Breast epithelium (tissue), 4 donors: ENCODE measurements at regions not wholly inside any gene's neighbourhood (a gene's known extent, or its start where the extent isn't known, plus 50 kb on each side); places are given as distances from the start of the nearest gene placed in this dataset.

ENCODE experiments used
- DNase-seq, 2 donors: peaks; one replicate each; pipeline ENCODE4 v3.0.0-alpha.2; 2019; ENCODE audit warnings: low spot score in 2 of 2
- H3K27ac ChIP-seq, 2 donors: fragments of 200-600 bp; sonication (generic) in 1 of 2; one replicate each; pipeline ENCODE4 v1.5.1; 2016 to 2019; ENCODE audit warnings: mild to moderate bottlenecking in 1 of 2
- H3K27me3 ChIP-seq, 2 donors: fragments of 200-600 bp; sonication (generic) in 1 of 2; one replicate each; pipeline versions ENCODE4 v1.5.1 to v1.6.0; 2017 to 2019; ENCODE audit warnings: control low read depth in 1 of 2, mild to moderate bottlenecking in 1 of 2
- H3K36me3 ChIP-seq: fragments of 200-600 bp; one replicate; pipeline ENCODE4 v1.5.1; 2019
- H3K4me1 ChIP-seq, 2 donors: fragments of 200-600 bp; sonication (generic); one replicate each; pipeline ENCODE4 v1.5.1; 2016 to 2019; ENCODE audit warnings: control low read depth in 1 of 2
- H3K4me3 ChIP-seq, 3 donors: fragments of 200-600 bp; sonication (generic); 1 replicate in 2 of 3; 2 replicates in 1 of 3; pipeline ENCODE4 v1.5.1; 2016 to 2019; ENCODE audit warnings: mild to moderate bottlenecking in 3 of 3, moderate library complexity in 2 of 3
- H3K9me3 ChIP-seq, 2 donors: fragments of 200-600 bp; sonication (generic) in 1 of 2; one replicate each; pipeline ENCODE4 v1.5.1; 2016 to 2019; ENCODE audit warnings: control low read depth in 1 of 2
- POLR2A ChIP-seq: fragments of 450-650 bp; IDR thresholded peaks from one replicate; pipeline ENCODE4 v1.6.1; 2016; ENCODE audit warnings: antibody characterized with exemption, mild to moderate bottlenecking, moderate library complexity
- POLR2AphosphoS5 ChIP-seq, 3 donors: sonication (generic); formaldehyde crosslinking; IDR thresholded peaks; one replicate each; pipeline ENCODE4 v1.6.1; 2017; ENCODE audit warnings: antibody characterized with exemption in 3 of 3
- intact Hi-C: fragments of 100-400 bp; cut with DNase I; formaldehyde crosslinking; loops from one replicate; pipeline ENCODE4 v1.15.1; 2023; ENCODE audit warnings: low total_unique reads
- TF ChIP-seq, protein P1 (sequence below), 3 donors: fragments of 450-650 bp; IDR thresholded peaks; one replicate each; pipeline ENCODE4 v1.5.1; 2016 to 2017; ENCODE audit warnings: antibody characterized with exemption in 3 of 3, mild to moderate bottlenecking in 3 of 3, moderate library complexity in 3 of 3

DNA sequence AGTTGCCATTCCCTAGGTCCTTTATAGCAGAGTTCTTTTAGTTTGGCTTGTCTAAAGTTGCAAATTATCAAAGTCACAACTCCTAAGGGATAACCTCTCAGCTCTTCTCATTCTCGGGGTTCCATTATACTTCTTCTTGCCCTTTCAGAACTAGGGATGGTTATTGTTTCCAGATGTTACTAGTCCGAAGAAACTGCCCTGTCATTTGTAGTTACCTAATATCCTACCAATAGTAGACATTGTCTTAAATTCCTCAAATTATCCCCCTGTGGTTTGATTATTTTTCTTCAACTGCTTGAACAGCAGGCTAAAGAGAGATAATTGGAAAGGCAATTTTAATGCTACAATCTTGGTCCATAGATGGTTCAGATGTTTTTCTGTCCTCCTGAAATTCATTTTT is 709.8 kb downstream of the KCTD16 start:
- intact Hi-C loops = no loop called here
- H3K36me3 ChIP-seq = no peaks in the 10 kb centered on the region
- no peak overlapping the region for H3K4me3 ChIP-seq
- H3K9me3 ChIP-seq = no peaks in the 10 kb centered on the region
- no peaks in the 10 kb centered on the region for H3K27me3 ChIP-seq
- no peaks in the 10 kb centered on the region for H3K4me1 ChIP-seq
- TF ChIP-seq, protein P1, sequence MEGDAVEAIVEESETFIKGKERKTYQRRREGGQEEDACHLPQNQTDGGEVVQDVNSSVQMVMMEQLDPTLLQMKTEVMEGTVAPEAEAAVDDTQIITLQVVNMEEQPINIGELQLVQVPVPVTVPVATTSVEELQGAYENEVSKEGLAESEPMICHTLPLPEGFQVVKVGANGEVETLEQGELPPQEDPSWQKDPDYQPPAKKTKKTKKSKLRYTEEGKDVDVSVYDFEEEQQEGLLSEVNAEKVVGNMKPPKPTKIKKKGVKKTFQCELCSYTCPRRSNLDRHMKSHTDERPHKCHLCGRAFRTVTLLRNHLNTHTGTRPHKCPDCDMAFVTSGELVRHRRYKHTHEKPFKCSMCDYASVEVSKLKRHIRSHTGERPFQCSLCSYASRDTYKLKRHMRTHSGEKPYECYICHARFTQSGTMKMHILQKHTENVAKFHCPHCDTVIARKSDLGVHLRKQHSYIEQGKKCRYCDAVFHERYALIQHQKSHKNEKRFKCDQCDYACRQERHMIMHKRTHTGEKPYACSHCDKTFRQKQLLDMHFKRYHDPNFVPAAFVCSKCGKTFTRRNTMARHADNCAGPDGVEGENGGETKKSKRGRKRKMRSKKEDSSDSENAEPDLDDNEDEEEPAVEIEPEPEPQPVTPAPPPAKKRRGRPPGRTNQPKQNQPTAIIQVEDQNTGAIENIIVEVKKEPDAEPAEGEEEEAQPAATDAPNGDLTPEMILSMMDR (IDR thresholded peaks at IDR 0.05) = no peak
- TF ChIP-seq POLR2AphosphoS5 (IDR thresholded peaks at IDR 0.05) = no peak
- TF ChIP-seq POLR2A = no peak
- no peak for DNase-seq
- H3K27ac ChIP-seq = no peak overlapping the region

DNA sequence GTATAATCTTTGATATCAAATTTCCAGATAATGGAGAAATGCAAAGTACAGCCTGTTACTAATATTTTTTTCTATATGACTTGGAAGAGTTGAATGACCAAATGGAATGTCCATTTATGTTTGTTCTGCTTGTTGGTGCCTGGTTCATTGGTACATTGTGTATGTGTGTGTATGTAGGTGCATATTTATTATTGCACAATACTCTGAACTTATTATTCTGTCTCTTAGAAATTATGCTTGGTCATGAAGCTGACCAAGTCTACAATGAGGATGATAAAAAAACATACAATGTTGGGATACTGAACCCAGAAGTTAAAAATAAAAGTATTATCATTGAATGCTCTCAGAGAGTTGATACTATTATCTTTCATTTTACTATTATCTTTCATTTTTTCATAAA is 706.3 kb downstream of the KCTD16 start:
- DNase-seq = no peak
- no peaks in the 10 kb centered on the region for H3K4me1 ChIP-seq
- H3K9me3 ChIP-seq = no peaks in the 10 kb centered on the region
- no peaks in the 10 kb centered on the region for H3K27me3 ChIP-seq
- no peak overlapping the region for H3K4me3 ChIP-seq
- H3K36me3 ChIP-seq = no peaks in the 10 kb centered on the region
- TF ChIP-seq, protein P1 (IDR thresholded peaks at IDR 0.05) = no peak
- no peak for TF ChIP-seq POLR2A
- no peak for TF ChIP-seq POLR2AphosphoS5 (IDR thresholded peaks at IDR 0.05)
- H3K27ac ChIP-seq = no peak overlapping the region
- intact Hi-C loops = no loop called here

DNA sequence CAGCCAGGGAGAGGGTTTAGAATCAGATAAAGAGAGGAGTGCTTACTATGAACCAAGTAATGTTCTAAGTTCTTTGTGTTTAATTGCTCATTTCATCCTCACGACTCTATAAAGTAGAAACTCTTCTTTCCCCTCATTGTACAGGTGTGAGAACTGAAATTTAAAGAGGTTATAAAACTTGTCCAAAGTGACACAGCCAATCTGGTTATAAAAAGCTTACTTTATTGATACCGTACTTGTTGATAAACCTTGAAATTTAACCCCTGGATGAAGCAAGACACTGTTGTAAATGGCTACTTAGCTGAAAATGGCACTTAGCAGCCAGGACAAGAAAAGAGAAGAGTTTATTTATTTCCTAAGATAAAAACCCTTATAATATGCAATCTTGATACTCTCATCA is 702.4 kb downstream of the KCTD16 start:
- Histone ChIP-seq H3K9me3 (no peaks in the 10 kb centered on the region), H3K4me3 (no peak overlapping the region), H3K36me3 (no peaks in the 10 kb centered on the region), H3K4me1 (no peaks in the 10 kb centered on the region), H3K27ac (no peak overlapping the region), H3K27me3 (no peaks in the 10 kb centered on the region)
- DNase-seq = no peak
- intact Hi-C loops = no loop called here
- TF ChIP-seq POLR2AphosphoS5 (IDR thresholded peaks at IDR 0.05) (no peak), POLR2A (no peak)
- TF ChIP-seq, protein P1 (IDR thresholded peaks at IDR 0.05) = no peak

DNA sequence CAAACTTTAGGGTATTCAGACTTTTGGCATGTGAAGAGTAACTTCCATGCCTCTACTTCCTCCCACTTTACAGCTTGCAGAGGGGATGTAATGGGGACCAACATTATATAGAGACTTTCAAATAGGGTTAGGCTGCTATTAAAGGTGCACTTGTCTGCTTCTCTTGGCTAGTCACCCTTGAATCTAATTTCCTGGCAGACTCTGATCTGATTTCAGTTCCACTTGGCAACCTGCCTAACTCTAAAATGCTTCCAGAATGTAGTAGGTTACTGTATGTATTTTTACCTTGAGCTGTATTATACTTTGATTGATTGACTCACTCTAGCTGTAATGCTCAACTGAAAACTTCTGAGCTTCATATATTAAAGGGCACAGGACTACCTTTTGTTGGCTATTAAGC is 693.4 kb downstream of the KCTD16 start:
- Histone ChIP-seq H3K4me1 (no peaks in the 10 kb centered on the region), H3K36me3 (no peaks in the 10 kb centered on the region), H3K27ac (no peak overlapping the region), H3K4me3 (no peak overlapping the region), H3K27me3 (no peaks in the 10 kb centered on the region), H3K9me3 (no peaks in the 10 kb centered on the region)
- no peak for TF ChIP-seq POLR2AphosphoS5 (IDR thresholded peaks at IDR 0.05)
- TF ChIP-seq, protein P1 (IDR thresholded peaks at IDR 0.05) = no peak
- no peak for TF ChIP-seq POLR2A
- intact Hi-C loops = no loop called here
- DNase-seq = no peak

DNA sequence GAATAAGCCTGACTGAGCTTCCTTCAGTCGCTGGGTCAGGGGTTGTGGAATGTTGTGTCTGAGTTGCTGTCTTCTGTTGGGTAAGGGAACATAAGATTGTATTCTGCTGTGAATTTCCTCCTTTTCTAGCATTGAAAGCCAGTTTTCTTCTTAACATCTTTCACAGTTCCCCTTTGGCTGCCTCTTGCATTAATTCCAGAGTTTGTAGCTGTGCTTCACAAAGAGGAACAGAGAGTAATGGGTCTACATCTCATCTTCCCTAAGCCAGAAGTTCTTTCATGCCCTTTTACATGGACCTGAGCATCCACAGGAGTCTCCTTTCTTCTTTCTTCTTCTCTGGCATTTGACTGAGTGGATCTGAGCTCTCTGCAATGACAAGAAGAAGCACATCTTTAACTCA is 686.8 kb downstream of the KCTD16 start:
- Histone ChIP-seq H3K4me1 (no peaks in the 10 kb centered on the region), H3K9me3 (no peaks in the 10 kb centered on the region), H3K4me3 (no peak overlapping the region), H3K36me3 (no peaks in the 10 kb centered on the region), H3K27ac (no peak overlapping the region), H3K27me3 (no peaks in the 10 kb centered on the region)
- intact Hi-C loops = no loop called here
- DNase-seq = no peak
- TF ChIP-seq, protein P1 (IDR thresholded peaks at IDR 0.05) = no peak
- TF ChIP-seq POLR2AphosphoS5 (IDR thresholded peaks at IDR 0.05) = no peak
- TF ChIP-seq POLR2A = no peak
